Fibroblast of skin of abdomen (primary cell): ENCODE measurements at regions not wholly inside any gene's neighbourhood (a gene's known extent, or its start where the extent isn't known, plus 50 kb on each side); places are given as distances from the start of the nearest gene placed in this dataset.

ENCODE experiments used
- DNase-seq: peaks from one replicate; pipeline ENCODE4 v3.0.0-alpha.2; 2013

DNA sequence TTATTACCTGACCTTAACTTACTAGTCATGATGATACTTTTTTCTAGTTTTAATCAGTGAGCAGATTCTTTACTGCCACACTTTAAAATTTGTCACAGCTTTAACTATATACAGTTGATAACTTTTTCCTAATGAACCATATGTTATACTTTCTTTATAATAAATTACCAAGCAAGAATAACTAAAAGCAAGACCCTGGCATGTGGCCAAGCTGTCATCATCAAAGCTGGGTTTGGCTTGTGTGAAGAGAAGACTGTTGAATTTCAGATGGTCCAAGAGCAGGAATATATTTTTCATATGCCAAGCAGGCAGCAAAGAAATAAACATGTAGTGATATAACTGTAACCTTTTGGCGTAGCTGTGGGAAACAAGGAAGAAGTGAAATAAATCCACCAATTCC lies 93.5 kb downstream of the PUS7L start:
- no peak for DNase-seq

GRCh38 chr12:43662736-43663135 lies 95.9 kb downstream of the PUS7L start:
- no peak for DNase-seq

GRCh38 chr12:43655586-43655985 lies 103.0 kb downstream of the PUS7L start:
- peak; percentile 45 for DNase-seq

DNA sequence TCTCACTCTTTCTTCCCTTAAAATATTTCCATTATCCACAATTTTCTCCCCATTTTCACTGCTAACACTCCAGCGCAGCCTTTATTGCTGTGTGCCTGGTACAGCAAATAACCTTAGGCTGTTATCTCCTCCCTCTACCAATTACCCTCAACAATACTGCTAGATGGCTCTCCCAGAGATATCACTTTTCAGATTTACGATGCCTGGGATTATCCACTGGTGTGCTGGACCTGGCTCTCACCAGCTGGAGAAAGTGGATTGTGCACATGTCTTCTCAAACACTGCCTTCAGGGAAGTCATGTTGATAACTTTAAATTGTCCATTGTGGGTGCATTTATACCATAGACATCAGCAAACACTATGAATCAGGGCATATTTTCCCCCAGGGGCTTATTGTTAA lies 101.9 kb upstream of the ADAMTS20 start:
- no peak for DNase-seq

DNA sequence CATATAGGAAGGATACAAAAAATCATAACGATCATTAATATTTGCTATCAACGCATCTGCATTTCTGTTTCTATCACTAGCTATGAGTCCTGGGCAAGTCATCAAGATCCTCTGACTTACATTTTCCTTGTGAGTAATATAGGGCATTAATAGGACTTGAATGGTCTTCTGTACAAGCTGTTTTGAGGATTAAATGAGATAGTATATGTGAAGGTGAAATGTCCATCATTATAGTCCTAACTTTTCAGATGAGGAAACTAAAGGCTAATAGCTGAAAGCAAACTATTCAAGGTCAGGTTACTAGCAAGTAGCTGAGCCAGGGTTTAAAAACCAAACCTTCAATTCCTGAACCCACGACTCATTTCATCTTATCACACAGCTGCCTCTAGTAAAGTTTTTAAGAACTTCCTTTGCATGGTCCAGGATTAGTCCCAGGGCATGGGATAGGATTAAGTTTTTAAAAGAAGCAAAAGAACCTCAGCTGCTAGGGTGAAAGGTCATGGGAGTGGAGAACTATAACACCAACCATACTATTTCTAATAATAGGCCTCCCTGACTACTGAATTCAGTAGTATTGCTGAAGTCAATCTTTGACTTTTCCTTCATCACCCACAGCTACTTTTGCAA lies 101.4 kb upstream of the ADAMTS20 start:
- no peak for DNase-seq

DNA sequence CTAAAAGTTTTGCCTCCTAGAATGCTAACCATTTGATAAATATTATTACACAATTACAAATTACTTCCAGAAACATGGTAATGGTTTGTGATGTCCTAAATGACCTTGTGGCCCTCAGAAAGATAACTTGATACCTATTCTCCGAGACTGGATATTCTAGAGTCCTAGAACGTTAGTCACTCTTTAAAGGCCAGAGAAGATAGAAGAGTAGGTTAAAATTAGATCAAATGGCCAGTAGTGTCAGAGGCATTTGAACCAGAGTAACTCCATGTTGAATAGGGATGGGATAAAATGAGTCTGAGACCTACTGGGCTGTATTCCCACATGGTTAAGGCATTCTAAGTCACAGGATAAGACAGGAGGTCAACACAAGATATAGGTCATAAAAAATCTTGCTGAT lies 96.6 kb upstream of the ADAMTS20 start:
- no peak for DNase-seq

GRCh38 chr12:43638806-43639205 lies 86.8 kb upstream of the ADAMTS20 start:
- peak; percentile 63 for DNase-seq

- DNase-seq = peak; percentile 6
Observed at GRCh38 chr12:43636725-43637463, 84.9 kb upstream of the ADAMTS20 start.

GRCh38 chr12:43621262-43621661 lies 69.3 kb upstream of the ADAMTS20 start:
- DNase-seq = no peak

DNA sequence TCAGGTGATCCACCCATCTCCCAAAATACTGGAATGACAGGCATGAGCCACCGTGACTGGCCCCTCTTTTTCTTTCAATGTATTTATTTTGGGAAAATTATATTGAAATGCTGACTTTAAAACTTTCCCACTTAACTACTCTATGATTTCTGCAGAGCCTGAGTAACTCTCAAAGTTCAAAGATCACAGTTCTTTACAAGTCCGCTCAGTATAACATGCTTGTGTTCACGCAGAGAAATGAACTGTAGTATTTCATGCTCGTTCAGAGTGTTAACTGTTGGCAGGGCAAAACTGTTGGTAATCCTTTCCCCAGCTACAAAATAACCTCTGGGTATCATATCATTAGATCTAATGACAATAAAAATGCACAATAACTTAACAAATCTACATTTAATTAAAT lies 50.7 kb upstream of the ADAMTS20 start:
- no peak for DNase-seq
